ENCODE measurements at regions not wholly inside any gene's neighbourhood (a gene's known extent, or its start where the extent isn't known, plus 50 kb on each side); places are given as distances from the start of the nearest gene placed in this dataset.

DNA sequence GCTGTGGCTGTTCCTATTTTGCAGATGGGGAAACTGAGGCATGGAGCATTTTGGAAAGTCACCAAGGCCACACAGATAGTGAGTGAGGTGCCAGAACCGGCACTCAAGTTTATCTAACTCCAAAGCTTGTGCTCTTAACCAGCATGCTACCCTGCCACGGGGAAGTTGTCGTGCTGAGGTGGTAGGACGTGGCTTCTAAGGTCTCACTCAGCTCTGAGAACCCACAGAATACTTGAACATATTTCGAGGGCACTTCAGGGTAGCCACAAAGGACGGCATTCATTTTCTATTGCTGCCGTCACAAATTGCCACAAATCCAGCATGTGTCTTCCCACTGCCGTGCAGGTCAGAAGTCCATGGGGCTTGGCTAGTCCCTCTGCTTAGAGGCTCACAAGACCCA, 116.7 kb downstream of the OLFM1 start:
- H2BK12ac ChIP-seq (ENCODE audit: low read length in 2 of 2): no peak overlapping the region
- no peak overlapping the region for H2AK5ac ChIP-seq (ENCODE audit: low read length, severe bottlenecking)
- H2BK5ac ChIP-seq (ENCODE audit: low read depth, low read length, poor library complexity, severe bottlenecking): no peak overlapping the region
- no peak overlapping the region for H4K8ac ChIP-seq (ENCODE audit: low read length)
- H4K91ac ChIP-seq (ENCODE audit: low read length): no peak overlapping the region
- no peak overlapping the region for H3K27ac ChIP-seq (ENCODE audit: low read length, poor library complexity, severe bottlenecking)
- H2BK120ac ChIP-seq (ENCODE audit: low read depth, low read length): no peak overlapping the region
- H2AFZ ChIP-seq (ENCODE audit: low read depth, low read length): no peak overlapping the region
- no peak overlapping the region for H3K4me2 ChIP-seq (ENCODE audit: low read length, poor library complexity, severe bottlenecking)
- H3K79me1 ChIP-seq (replicated peaks; ENCODE audit: low read length, poor library complexity, severe bottlenecking): no peaks in the 10 kb centered on the region
- H3K9me3 ChIP-seq (ENCODE audit: control insufficient read depth, low read length): no peaks in the 10 kb centered on the region
- H3K23ac ChIP-seq (ENCODE audit: low read length in 2 of 2): no peak overlapping the region
- no peaks in the 10 kb centered on the region for H3K36me3 ChIP-seq (ENCODE audit: control insufficient read depth in 1 of 2, insufficient read depth in 2 of 2, low read depth in 1 of 2, low read length in 2 of 2)
- no peak overlapping the region for H3K18ac ChIP-seq (ENCODE audit: low read depth in 1 of 2, low read length in 2 of 2)
- no peak for DNase-seq
- peaks cover 0 to 19% of the 10 kb centered on the region in 2 experiments for H3K27me3 ChIP-seq (ENCODE audit: control insufficient read depth in 1 of 2, insufficient read depth in 1 of 2, low read length in 2 of 2)
- H3K4me3 ChIP-seq (ENCODE audit: insufficient read depth in 1 of 2, low read depth in 1 of 2, low read length in 2 of 2): no peak overlapping the region
- H3K4ac ChIP-seq (ENCODE audit: low read depth in 1 of 2, low read length in 2 of 2): no peak overlapping the region
- H3K14ac ChIP-seq (ENCODE audit: low read length in 2 of 2): no peak overlapping the region
- H2BK15ac ChIP-seq (ENCODE audit: low read depth, poor library complexity, severe bottlenecking): no peak overlapping the region
- WGBS: 76% methylated on average over 8 of the region's 8 CpGs
- H3K4me1 ChIP-seq (ENCODE audit: control insufficient read depth, insufficient read depth, low read depth, low read length): no peaks in the 10 kb centered on the region
- H3K9ac ChIP-seq (ENCODE audit: low read length): no peak overlapping the region

DNA sequence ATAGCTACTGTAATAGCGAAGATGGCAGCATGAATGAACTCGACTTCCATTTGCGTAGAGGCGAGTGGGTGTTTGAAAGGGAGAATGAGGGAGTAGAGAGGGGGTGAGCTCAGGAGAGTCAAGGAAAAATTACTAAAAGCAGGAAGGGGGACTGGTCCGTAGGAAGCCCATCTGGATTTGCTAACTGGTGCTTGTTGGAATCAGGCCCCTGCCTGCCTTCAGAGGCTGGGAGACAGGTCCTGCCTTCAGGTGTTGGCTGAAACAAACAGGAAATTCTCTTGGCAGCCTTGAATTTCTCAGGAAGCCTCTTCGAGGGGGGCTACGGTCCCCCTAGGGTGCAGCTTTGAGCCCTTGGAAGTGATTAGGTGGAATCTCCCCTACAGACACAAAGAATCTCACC, 121.7 kb downstream of the OLFM1 start:
- Histone ChIP-seq H3K23ac (ENCODE audit: low read length in 2 of 2) (no peak overlapping the region), H3K36me3 (ENCODE audit: control insufficient read depth in 1 of 2, insufficient read depth in 2 of 2, low read depth in 1 of 2, low read length in 2 of 2) (no peaks in the 10 kb centered on the region), H3K27ac (ENCODE audit: low read length, poor library complexity, severe bottlenecking) (no peak overlapping the region), H2BK120ac (ENCODE audit: low read depth, low read length) (no peak overlapping the region), H3K79me1 (replicated peaks; ENCODE audit: low read length, poor library complexity, severe bottlenecking) (no peaks in the 10 kb centered on the region), H3K4me2 (ENCODE audit: low read length, poor library complexity, severe bottlenecking) (no peak overlapping the region), H3K14ac (ENCODE audit: low read length in 2 of 2) (no peak overlapping the region), H3K9ac (ENCODE audit: low read length) (no peak overlapping the region), H2BK12ac (ENCODE audit: low read length in 2 of 2) (no peak overlapping the region), H4K91ac (ENCODE audit: low read length) (no peak overlapping the region), H3K4me3 (ENCODE audit: insufficient read depth in 1 of 2, low read depth in 1 of 2, low read length in 2 of 2) (no peak overlapping the region), H4K8ac (ENCODE audit: low read length) (no peak overlapping the region), H2BK15ac (ENCODE audit: low read depth, poor library complexity, severe bottlenecking) (no peak overlapping the region), H3K4me1 (ENCODE audit: control insufficient read depth, insufficient read depth, low read depth, low read length) (no peaks in the 10 kb centered on the region), H2AFZ (ENCODE audit: low read depth, low read length) (no peak overlapping the region), H2BK5ac (ENCODE audit: low read depth, low read length, poor library complexity, severe bottlenecking) (no peak overlapping the region), H3K27me3 (ENCODE audit: control insufficient read depth in 1 of 2, insufficient read depth in 1 of 2, low read length in 2 of 2) (peaks cover 0 to 4% of the 10 kb centered on the region in 2 experiments), H3K9me3 (ENCODE audit: control insufficient read depth, low read length) (no peaks in the 10 kb centered on the region), H3K4ac (ENCODE audit: low read depth in 1 of 2, low read length in 2 of 2) (no peak overlapping the region), H2AK5ac (ENCODE audit: low read length, severe bottlenecking) (no peak overlapping the region), H3K18ac (ENCODE audit: low read depth in 1 of 2, low read length in 2 of 2) (no peak overlapping the region)
- DNase-seq: no peak
- 64% methylated on average over 5 of the region's 7 CpGs for WGBS

DNA sequence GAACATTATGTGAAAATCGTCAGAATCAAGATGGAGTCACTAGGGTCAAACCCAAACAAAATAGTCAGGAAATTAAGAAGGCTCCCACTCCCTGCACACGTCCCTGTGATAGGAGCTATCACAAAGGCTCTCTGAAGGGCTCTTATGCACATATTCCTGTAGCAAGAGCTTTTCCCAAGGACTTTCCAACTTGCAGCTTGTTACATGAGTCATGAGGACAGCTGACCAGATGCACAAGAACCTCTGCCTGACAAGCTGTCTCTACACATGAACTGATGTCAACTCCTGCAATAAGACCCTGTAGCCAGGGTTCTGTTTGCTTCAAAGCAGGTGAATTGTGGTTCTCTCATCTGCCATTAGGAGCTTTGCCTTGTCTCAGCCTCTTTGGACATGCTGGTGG, 122.4 kb downstream of the OLFM1 start:
- WGBS: 40% methylated on average over 2 of the region's 2 CpGs
- no peak overlapping the region for H2BK15ac ChIP-seq (ENCODE audit: low read depth, poor library complexity, severe bottlenecking)
- H3K9ac ChIP-seq (ENCODE audit: low read length): no peak overlapping the region
- H2BK12ac ChIP-seq (ENCODE audit: low read length in 2 of 2): no peak overlapping the region
- H3K4me1 ChIP-seq (ENCODE audit: control insufficient read depth, insufficient read depth, low read depth, low read length): no peaks in the 10 kb centered on the region
- no peak overlapping the region for H3K14ac ChIP-seq (ENCODE audit: low read length in 2 of 2)
- no peak overlapping the region for H2AK5ac ChIP-seq (ENCODE audit: low read length, severe bottlenecking)
- H3K4me2 ChIP-seq (ENCODE audit: low read length, poor library complexity, severe bottlenecking): no peak overlapping the region
- no peak overlapping the region for H4K8ac ChIP-seq (ENCODE audit: low read length)
- H3K23ac ChIP-seq (ENCODE audit: low read length in 2 of 2): no peak overlapping the region
- no peaks in the 10 kb centered on the region for H3K79me1 ChIP-seq (replicated peaks; ENCODE audit: low read length, poor library complexity, severe bottlenecking)
- no peak for DNase-seq
- no peak overlapping the region for H4K91ac ChIP-seq (ENCODE audit: low read length)
- H3K4ac ChIP-seq (ENCODE audit: low read depth in 1 of 2, low read length in 2 of 2): no peak overlapping the region
- H3K27me3 ChIP-seq (ENCODE audit: control insufficient read depth in 1 of 2, insufficient read depth in 1 of 2, low read length in 2 of 2): peaks cover 0 to 4% of the 10 kb centered on the region in 2 experiments
- H3K27ac ChIP-seq (ENCODE audit: low read length, poor library complexity, severe bottlenecking): no peak overlapping the region
- no peak overlapping the region for H2BK5ac ChIP-seq (ENCODE audit: low read depth, low read length, poor library complexity, severe bottlenecking)
- H2AFZ ChIP-seq (ENCODE audit: low read depth, low read length): no peak overlapping the region
- no peaks in the 10 kb centered on the region for H3K9me3 ChIP-seq (ENCODE audit: control insufficient read depth, low read length)
- H3K4me3 ChIP-seq (ENCODE audit: insufficient read depth in 1 of 2, low read depth in 1 of 2, low read length in 2 of 2): no peak overlapping the region
- no peak overlapping the region for H2BK120ac ChIP-seq (ENCODE audit: low read depth, low read length)
- H3K18ac ChIP-seq (ENCODE audit: low read depth in 1 of 2, low read length in 2 of 2): no peak overlapping the region
- no peaks in the 10 kb centered on the region for H3K36me3 ChIP-seq (ENCODE audit: control insufficient read depth in 1 of 2, insufficient read depth in 2 of 2, low read depth in 1 of 2, low read length in 2 of 2)

DNA sequence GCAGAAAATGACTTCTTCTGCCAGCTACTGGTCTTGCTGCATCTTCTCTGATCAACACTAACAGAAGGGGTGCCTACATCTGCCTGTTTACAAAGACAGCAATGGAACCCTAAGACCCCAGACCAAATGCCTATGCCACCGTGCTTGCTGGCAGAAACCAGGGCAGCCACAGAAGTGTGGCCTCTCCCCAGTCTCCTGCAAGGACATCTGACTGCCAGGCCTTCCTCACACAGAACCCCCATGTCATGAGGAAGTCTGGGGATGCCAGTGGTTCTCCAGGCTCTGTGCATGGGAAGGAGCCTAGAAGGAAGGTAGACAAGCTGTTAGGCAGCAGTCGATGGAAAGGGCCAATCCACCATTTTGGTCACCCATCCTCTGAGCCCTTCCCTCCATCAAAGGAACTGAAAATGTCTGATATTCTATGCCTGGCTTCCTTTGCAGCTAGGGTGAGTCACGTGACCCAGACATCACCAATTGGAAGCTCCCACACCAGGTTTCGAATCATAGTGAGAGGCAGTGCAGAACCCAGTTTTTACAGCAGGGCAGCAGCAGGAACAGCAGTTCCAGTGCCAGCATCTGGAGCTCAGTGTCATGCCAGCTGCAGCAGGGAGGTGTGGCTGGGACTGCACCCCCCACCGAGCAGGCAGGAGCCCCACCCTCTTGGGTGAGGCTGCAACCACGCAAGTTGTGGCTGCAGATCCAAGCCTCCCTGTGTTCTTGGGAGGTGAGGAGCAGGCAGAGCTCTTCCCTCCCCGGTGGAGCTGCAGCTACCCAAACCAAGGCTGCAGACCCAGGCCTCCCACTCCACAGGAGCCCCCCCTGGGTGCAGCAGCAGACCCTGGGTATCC, 123.4 kb downstream of the OLFM1 start:
- H2BK12ac ChIP-seq (ENCODE audit: low read length in 2 of 2): no peak overlapping the region
- DNase-seq: no peak
- H3K9me3 ChIP-seq (ENCODE audit: control insufficient read depth, low read length): no peaks in the 10 kb centered on the region
- H3K9ac ChIP-seq (ENCODE audit: low read length): no peak overlapping the region
- H3K18ac ChIP-seq (ENCODE audit: low read depth in 1 of 2, low read length in 2 of 2): no peak overlapping the region
- H2BK5ac ChIP-seq (ENCODE audit: low read depth, low read length, poor library complexity, severe bottlenecking): no peak overlapping the region
- H3K14ac ChIP-seq (ENCODE audit: low read length in 2 of 2): no peak overlapping the region
- no peak overlapping the region for H2BK15ac ChIP-seq (ENCODE audit: low read depth, poor library complexity, severe bottlenecking)
- no peak overlapping the region for H2AFZ ChIP-seq (ENCODE audit: low read depth, low read length)
- H3K4me1 ChIP-seq (ENCODE audit: control insufficient read depth, insufficient read depth, low read depth, low read length): no peaks in the 10 kb centered on the region
- WGBS: 55% methylated on average over 6 of the region's 7 CpGs
- H2AK5ac ChIP-seq (ENCODE audit: low read length, severe bottlenecking): no peak overlapping the region
- no peak overlapping the region for H3K27ac ChIP-seq (ENCODE audit: low read length, poor library complexity, severe bottlenecking)
- H4K91ac ChIP-seq (ENCODE audit: low read length): no peak overlapping the region
- H2BK120ac ChIP-seq (ENCODE audit: low read depth, low read length): no peak overlapping the region
- no peaks in the 10 kb centered on the region for H3K36me3 ChIP-seq (ENCODE audit: control insufficient read depth in 1 of 2, insufficient read depth in 2 of 2, low read depth in 1 of 2, low read length in 2 of 2)
- no peak overlapping the region for H3K4ac ChIP-seq (ENCODE audit: low read depth in 1 of 2, low read length in 2 of 2)
- H3K27me3 ChIP-seq (ENCODE audit: control insufficient read depth in 1 of 2, insufficient read depth in 1 of 2, low read length in 2 of 2): peaks cover 0 to 5% of the 10 kb centered on the region in 2 experiments
- H3K79me1 ChIP-seq (replicated peaks; ENCODE audit: low read length, poor library complexity, severe bottlenecking): no peaks in the 10 kb centered on the region
- H3K23ac ChIP-seq (ENCODE audit: low read length in 2 of 2): no peak overlapping the region
- no peak overlapping the region for H4K8ac ChIP-seq (ENCODE audit: low read length)
- H3K4me3 ChIP-seq (ENCODE audit: insufficient read depth in 1 of 2, low read depth in 1 of 2, low read length in 2 of 2): no peak overlapping the region
- no peak overlapping the region for H3K4me2 ChIP-seq (ENCODE audit: low read length, poor library complexity, severe bottlenecking)

All from mesenchymal stem cell (in vitro differentiated cells and primary cell).